ENCODE measurements at regions not wholly inside any gene's neighbourhood (a gene's known extent, or its start where the extent isn't known, plus 50 kb on each side); places are given as distances from the start of the nearest gene placed in this dataset.

GRCh38 chr2:189267925-189268579, 88.5 kb upstream of the COL5A2 start:
- Histone ChIP-seq H3K36me3 (ENCODE audit: insufficient read depth) (no peaks in the 10 kb centered on the region), H3K27me3 (ENCODE audit: insufficient read depth) (no peaks in the 10 kb centered on the region), H3K27ac (ENCODE audit: low read depth) (no peak overlapping the region), H3K4me2 (no peak overlapping the region), H4K20me1 (replicated peaks; ENCODE audit: insufficient read depth) (no peaks in the 10 kb centered on the region), H3K4me3 (no peak overlapping the region), H3K79me2 (replicated peaks; ENCODE audit: insufficient read depth) (no peaks in the 10 kb centered on the region), H3K9me2 (ENCODE audit: insufficient read depth) (peaks cover 5% of the 10 kb centered on the region; the same call in 1 of the 2 replicates), H3K4me1 (ENCODE audit: insufficient read depth) (no peaks in the 10 kb centered on the region), H3F3A (replicated peaks; ENCODE audit: low read depth) (no peaks in the 10 kb centered on the region), H2AFZ (no peak overlapping the region)
- H3K27me3 Mint-ChIP-seq (ENCODE audit: insufficient read depth, low read depth, poor library complexity) = no peaks in the 10 kb centered on the region
- H3K9me3 Mint-ChIP-seq = peaks cover 4% of the 10 kb centered on the region; the same call in 2 of the 3 replicates
- no peak for TF ChIP-seq STAT1 (IDR thresholded peaks at IDR 0.05; ENCODE audit: unreplicated experiment)
- no peak for TF ChIP-seq EZH2 (IDR thresholded peaks at IDR 0.05; ENCODE audit: low read depth, unreplicated experiment)
- no peak for TF ChIP-seq CREB1 (CRISPR knock-in tag; IDR thresholded peaks at IDR 0.05; ENCODE audit: low read depth)
- no peak for TF ChIP-seq ZNF462 (CRISPR knock-in tag; IDR thresholded peaks at IDR 0.05)
- TF ChIP-seq ETS1 (IDR thresholded peaks at IDR 0.05) = no peak
- no peak for TF ChIP-seq JUNB (IDR thresholded peaks at IDR 0.05; ENCODE audit: unreplicated experiment)
- no peak for TF ChIP-seq ZNF114 (CRISPR knock-in tag; IDR thresholded peaks at IDR 0.05)
- no peak for TF ChIP-seq CTCF (conservative IDR thresholded peaks at IDR 0.05; ENCODE audit: low read depth in 2 of 2)
- no peak for TF ChIP-seq NANOG (IDR thresholded peaks at IDR 0.05; ENCODE audit: borderline replicate concordance)
- no peak for TF ChIP-seq ZNF331 (CRISPR knock-in tag; IDR thresholded peaks at IDR 0.05; ENCODE audit: low read depth)
- TF ChIP-seq REST (IDR thresholded peaks at IDR 0.05; ENCODE audit: unreplicated experiment) = no peak
- TF ChIP-seq POLR2AphosphoS5 (IDR thresholded peaks at IDR 0.05; ENCODE audit: low read depth) = no peak
- no peak for TF ChIP-seq EZH2phosphoT487 (IDR thresholded peaks at IDR 0.05; ENCODE audit: unreplicated experiment)
- ATAC-seq = no peak
- no peak overlapping the region for H3K27ac Mint-ChIP-seq
- no peaks in the 10 kb centered on the region for H3K4me1 Mint-ChIP-seq
- no peak for DNase-seq (ENCODE audit: low spot score)
- no peaks in the 10 kb centered on the region; the same call in 2 of the 3 replicates for H3K36me3 Mint-ChIP-seq (ENCODE audit: low read depth)
- H3K4me3 Mint-ChIP-seq = no peak overlapping the region

Measured in GM23338 (cell line).